ENCODE measurements at regions not wholly inside any gene's neighbourhood (a gene's known extent, or its start where the extent isn't known, plus 50 kb on each side); places are given as distances from the start of the nearest gene placed in this dataset.
"Not testable (repeated sequence)": the region's sequence is repeated elsewhere in the genome, so short reads cannot be mapped to it uniquely, and the experiment has no call there.

DNA sequence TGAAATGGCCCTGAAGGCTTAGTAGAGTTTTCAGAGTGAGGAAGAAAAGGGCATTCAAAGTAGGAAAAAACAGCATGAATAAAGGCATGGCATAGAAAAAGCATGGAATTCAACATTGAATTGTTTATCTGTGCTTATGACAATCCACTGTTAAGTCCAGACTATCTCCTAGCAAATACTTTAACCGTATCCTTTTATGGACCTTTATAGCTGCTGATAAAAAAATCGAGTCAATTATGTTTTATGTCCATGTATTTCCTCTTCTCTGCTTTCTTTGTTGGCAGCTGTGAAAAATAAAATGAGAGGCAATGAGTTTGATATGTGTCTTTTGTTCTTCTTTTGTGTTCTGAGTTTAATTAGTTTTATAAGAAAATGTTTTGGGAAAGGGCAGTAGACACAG is 70.4 kb downstream of the TDRD15 start:
- DNase-seq, result no peak
- in situ Hi-C loops (cut with HindIII; ENCODE audit: low pct_ligation_motif_present, low pct_unique_long_range_greater_than_20kb, low sequenced_read_pairs), result no loop called here

GRCh38 chr2:21194858-21195271 is 71.1 kb downstream of the TDRD15 start:
- in situ Hi-C loops (cut with HindIII; ENCODE audit: low pct_ligation_motif_present, low pct_unique_long_range_greater_than_20kb, low sequenced_read_pairs), result no loop called here
- DNase-seq, result no peak

DNA sequence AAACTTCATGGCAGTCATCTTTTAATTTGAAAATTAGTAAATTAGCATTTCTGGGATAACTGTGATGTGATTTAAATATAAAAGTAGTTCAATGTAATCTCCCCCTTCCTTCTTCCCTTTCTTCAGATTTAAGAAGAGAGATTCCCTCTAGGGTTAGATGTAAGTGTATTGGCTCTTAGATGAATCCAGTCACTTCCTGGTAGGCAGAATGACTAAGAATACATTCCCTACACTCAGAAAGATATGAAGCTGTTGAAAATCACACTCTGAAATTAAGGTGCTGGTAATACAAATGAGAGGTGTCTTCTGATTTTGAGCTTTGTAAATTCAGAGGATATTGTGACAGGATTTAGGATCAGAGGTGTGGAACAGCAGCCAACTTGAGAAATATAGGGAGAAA is 71.6 kb downstream of the TDRD15 start:
- in situ Hi-C loops (cut with HindIII; ENCODE audit: low pct_ligation_motif_present, low pct_unique_long_range_greater_than_20kb, low sequenced_read_pairs), result no loop called here
- no peak for DNase-seq

GRCh38 chr2:21198637-21199036 is 74.9 kb downstream of the TDRD15 start:
- in situ Hi-C loops (cut with HindIII; ENCODE audit: low pct_ligation_motif_present, low pct_unique_long_range_greater_than_20kb, low sequenced_read_pairs), result no loop called here
- no peak for DNase-seq

DNA sequence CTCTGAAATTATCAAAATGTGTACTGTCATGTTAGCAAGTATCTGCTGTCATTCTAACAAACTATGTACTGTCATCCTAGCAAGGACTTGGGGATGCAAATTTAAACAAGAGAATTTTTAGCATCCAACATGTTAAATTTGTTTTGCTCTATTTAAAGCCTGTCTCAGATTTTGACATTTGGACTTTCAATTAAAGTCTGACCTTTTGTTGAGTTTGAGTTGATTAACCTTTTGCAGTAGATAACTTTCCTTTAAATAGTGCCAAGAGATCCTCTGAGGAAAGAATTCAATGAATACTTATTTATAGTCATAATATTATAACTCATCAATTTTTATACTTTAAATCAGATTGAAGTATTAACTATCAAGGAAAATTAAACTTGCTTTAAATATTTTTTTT is 80.2 kb downstream of the TDRD15 start:
- no peak for DNase-seq
- in situ Hi-C loops (cut with HindIII; ENCODE audit: low pct_ligation_motif_present, low pct_unique_long_range_greater_than_20kb, low sequenced_read_pairs), result no loop called here

- DNase-seq; in situ Hi-C loops (cut with HindIII; ENCODE audit: low pct_ligation_motif_present, low pct_unique_long_range_greater_than_20kb, low sequenced_read_pairs): not testable (repeated sequence)
Observed at GRCh38 chr2:21214085-21214484, 90.3 kb downstream of the TDRD15 start.

GRCh38 chr2:21217442-21217841 is 93.7 kb downstream of the TDRD15 start:
- in situ Hi-C loops (cut with HindIII; ENCODE audit: low pct_ligation_motif_present, low pct_unique_long_range_greater_than_20kb, low sequenced_read_pairs), result no loop called here
- no peak for DNase-seq

- no peak for DNase-seq
- in situ Hi-C loops (cut with HindIII; ENCODE audit: low pct_ligation_motif_present, low pct_unique_long_range_greater_than_20kb, low sequenced_read_pairs), result no loop called here
Observed at GRCh38 chr2:21220930-21221329, 97.2 kb downstream of the TDRD15 start.

GRCh38 chr2:21223618-21224017 is 99.8 kb downstream of the TDRD15 start:
- DNase-seq, result no peak
- in situ Hi-C loops (cut with HindIII; ENCODE audit: low pct_ligation_motif_present, low pct_unique_long_range_greater_than_20kb, low sequenced_read_pairs), result no loop called here

DNA sequence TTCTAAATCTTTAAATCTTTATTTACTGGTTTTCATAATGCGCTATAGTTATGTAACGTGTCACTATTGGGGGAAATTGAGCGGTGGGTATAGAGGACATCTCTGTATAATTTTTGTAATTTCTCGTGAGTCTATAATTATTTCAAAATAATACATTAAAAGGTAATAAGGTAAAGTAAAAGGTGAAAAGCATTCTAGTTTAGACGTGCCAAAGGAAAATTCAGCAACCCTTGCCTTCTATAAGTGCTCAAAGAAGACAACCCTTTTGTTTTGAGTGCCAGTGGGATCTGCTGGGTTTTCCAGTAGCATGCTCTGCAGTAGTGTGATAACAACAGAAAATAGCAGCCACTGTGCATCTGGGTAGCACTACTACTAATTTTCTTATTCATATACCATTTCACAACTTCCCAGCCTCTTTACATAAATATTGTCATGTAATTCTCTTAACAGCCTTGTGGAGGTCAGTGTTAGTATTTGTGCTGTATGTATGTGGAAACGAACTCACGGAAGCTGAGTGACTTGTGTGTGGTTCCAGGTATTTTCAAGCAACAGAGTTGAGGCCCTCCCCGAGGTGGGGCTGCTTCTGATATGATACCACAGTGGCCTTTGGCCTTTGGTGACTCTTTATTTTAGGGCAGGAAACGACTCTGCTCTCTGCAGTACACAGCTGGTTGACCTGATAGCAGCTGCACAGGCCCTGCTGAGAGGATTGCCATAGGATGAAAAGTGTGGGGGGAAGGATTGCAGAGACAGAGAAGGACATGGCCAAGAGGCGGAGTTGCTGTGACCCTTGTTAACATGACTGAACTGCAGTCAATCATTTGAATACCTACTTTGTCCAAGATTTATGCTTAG is 104.5 kb downstream of the TDRD15 start:
- in situ Hi-C loops (cut with HindIII; ENCODE audit: low pct_ligation_motif_present, low pct_unique_long_range_greater_than_20kb, low sequenced_read_pairs), result no loop called here

DNA sequence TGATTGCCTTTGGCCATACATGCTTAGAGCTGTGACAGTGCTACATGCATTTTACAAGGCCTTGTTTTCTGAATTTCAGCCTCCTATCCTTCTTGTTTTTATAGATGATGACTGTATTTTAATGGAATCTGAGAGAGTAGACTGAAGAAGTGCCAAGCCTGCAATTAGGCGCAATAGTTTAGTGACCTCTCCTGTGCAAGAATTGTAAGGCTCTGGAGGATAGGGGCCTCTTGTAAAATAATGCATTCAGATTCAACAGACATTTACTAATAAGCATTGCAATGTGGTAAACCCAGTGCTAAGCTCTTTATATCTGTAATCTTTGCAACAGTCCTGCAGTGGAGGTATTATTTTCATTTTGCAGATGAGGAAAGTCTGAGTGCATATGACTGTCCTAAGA is 105.5 kb downstream of the TDRD15 start:
- DNase-seq, result no peak
- in situ Hi-C loops (cut with HindIII; ENCODE audit: low pct_ligation_motif_present, low pct_unique_long_range_greater_than_20kb, low sequenced_read_pairs), result no loop called here

More for the DNA sequence above, 104.5 kb downstream of the TDRD15 start:
- DNase-seq, result no peak

GRCh38 chr2:21230140-21230539 is 106.4 kb downstream of the TDRD15 start:
- DNase-seq, result no peak
- in situ Hi-C loops (cut with HindIII; ENCODE audit: low pct_ligation_motif_present, low pct_unique_long_range_greater_than_20kb, low sequenced_read_pairs), result no loop called here

DNA sequence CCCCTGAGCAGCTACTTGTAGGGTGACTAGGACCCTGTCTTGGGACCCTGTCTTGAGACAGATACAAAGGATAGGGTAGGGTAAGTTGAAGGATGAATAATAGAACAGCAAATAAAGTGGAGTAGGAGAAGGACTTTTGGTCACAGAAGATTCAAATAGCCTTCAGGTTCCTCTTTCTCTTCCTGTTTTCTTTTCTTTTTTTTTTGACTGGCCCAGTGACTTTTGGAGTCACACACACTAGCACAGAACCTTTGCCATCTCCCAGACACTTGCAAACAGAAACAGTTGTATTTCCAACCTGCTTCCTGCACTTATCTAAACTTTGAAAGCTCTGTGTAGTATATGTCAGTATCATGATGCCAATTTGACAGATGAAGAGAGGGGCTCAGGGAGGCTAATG is 108.2 kb downstream of the TDRD15 start:
- in situ Hi-C loops (cut with HindIII; ENCODE audit: low pct_ligation_motif_present, low pct_unique_long_range_greater_than_20kb, low sequenced_read_pairs), result no loop called here
- DNase-seq, result no peak

GRCh38 chr2:21233194-21233593 is 109.4 kb downstream of the TDRD15 start:
- DNase-seq, result no peak
- in situ Hi-C loops (cut with HindIII; ENCODE audit: low pct_ligation_motif_present, low pct_unique_long_range_greater_than_20kb, low sequenced_read_pairs), result no loop called here

DNA sequence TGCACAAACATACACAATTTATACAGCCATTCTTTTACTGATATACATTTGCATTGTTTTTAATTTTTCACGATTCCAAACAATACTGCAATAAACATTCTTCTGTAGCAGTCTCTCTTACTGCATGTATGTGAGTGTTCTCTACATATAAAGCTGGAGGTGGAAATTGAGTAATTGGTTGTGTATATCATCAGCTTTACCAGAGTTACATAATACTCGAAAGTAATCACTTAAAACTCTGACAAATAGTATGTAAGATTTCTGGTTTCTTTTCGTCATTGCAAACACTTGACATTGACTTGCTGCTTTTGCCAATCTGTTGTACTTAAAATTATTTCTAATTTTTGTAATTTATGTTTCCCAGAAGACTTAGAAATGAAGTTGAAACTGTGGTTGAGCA is 110.2 kb downstream of the TDRD15 start:
- in situ Hi-C loops (cut with HindIII; ENCODE audit: low pct_ligation_motif_present, low pct_unique_long_range_greater_than_20kb, low sequenced_read_pairs), result no loop called here
- no peak for DNase-seq

DNA sequence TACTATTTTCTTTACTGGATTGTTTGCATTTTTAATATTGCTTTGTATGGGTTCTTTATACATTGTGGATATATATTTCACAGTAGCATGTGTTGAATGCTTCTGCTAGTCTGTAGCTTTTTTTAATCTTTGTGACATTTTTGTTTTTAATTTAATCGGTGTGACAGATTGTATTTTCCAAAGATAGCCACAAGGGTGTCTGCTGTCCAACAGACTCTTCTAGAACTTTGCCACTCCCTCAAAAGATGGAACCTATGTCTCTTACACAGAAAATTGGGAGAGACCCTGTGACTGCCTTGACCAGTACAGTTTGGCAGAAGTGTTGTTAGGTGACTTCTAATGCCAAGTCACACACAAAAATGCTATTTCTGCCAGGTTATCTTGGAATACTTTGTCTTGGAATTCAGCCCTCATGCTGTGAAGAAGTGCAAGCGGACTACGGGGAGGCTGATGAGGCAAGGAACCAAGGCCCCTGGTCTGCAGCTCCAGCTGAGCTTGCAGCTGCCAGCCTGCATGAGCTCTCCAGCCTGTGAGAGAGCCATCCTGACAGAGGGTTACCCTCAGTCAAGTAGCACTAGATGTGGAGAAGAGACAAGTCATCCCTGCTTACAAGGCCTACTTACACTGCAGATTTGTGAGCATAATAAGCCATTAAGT is 110.8 kb downstream of the TDRD15 start:
- no peak for DNase-seq
- in situ Hi-C loops (cut with HindIII; ENCODE audit: low pct_ligation_motif_present, low pct_unique_long_range_greater_than_20kb, low sequenced_read_pairs), result no loop called here

- DNase-seq; in situ Hi-C loops (cut with HindIII; ENCODE audit: low pct_ligation_motif_present, low pct_unique_long_range_greater_than_20kb, low sequenced_read_pairs): not testable (repeated sequence)
Observed at GRCh38 chr2:21239749-21240148, 116.0 kb downstream of the TDRD15 start.

- in situ Hi-C loops (cut with HindIII; ENCODE audit: low pct_ligation_motif_present, low pct_unique_long_range_greater_than_20kb, low sequenced_read_pairs), result no loop called here
- DNase-seq, result no peak
Observed at GRCh38 chr2:21244161-21244560, 120.4 kb downstream of the TDRD15 start.

- in situ Hi-C loops (cut with HindIII; ENCODE audit: low pct_ligation_motif_present, low pct_unique_long_range_greater_than_20kb, low sequenced_read_pairs), result no loop called here
- no peak for DNase-seq
Observed at GRCh38 chr2:21245565-21245964, 121.8 kb downstream of the TDRD15 start.

DNA sequence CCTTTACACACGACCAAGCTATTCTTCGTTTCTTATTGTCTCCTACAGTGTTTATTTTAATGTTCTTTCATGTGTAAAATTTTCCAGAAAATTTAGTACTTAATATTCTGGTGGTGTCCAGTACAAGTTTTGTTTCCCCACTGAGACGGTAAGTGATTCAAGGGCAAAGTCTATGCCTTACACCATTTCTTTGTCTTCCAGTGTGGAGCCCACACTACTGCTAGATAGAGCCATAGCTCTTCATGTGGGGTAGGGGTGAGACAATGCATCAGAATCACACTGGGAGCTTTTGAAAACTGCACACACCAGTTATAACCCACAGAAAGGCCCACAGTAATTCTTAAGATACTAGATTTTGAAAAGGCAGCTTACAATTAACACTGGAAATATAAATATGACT is 125.6 kb downstream of the TDRD15 start:
- in situ Hi-C loops (cut with HindIII; ENCODE audit: low pct_ligation_motif_present, low pct_unique_long_range_greater_than_20kb, low sequenced_read_pairs), result no loop called here
- no peak for DNase-seq

Measured in ACHN (cell line).